BE2C (cell line): ENCODE measurements at regions not wholly inside any gene's neighbourhood (a gene's known extent, or its start where the extent isn't known, plus 50 kb on each side); places are given as distances from the start of the nearest gene placed in this dataset.

ENCODE experiments used
- DNase-seq: peaks from one replicate; pipeline ENCODE4 v3.0.0-alpha.2; 2020
- H3K27me3 ChIP-seq: fragments of 250-450 bp; sonication (Bioruptor Pico); 2 replicates; pipeline ENCODE4 v1.5.1; 2020; ENCODE audit warnings: mild to moderate bottlenecking
- H3K36me3 ChIP-seq: fragments of 250-450 bp; sonication (Bioruptor Pico); 2 replicates; pipeline ENCODE4 v1.5.1; 2020; ENCODE audit warnings: mild to moderate bottlenecking
- H3K4me1 ChIP-seq: fragments of 250-450 bp; sonication (Bioruptor Pico); 2 replicates; pipeline ENCODE4 v1.5.1; 2020
- H3K4me3 ChIP-seq: 2 replicates; pipeline ENCODE4 v1.5.1; 2011; ENCODE audit warnings: low read depth, low read length
- H3K9me3 ChIP-seq: fragments of 250-450 bp; sonication (Bioruptor Pico); 2 replicates; pipeline ENCODE4 v1.5.1; 2020
- TF ChIP-seq, protein P1 (sequence below): IDR thresholded peaks from 2 replicates; pipeline ENCODE4 v1.5.1; 2012; ENCODE audit warnings: mild to moderate bottlenecking, low read depth, low read length

GRCh38 chr13:104008075-104008474 is 941.9 kb upstream of the SLC10A2 start:
- TF ChIP-seq, protein P1, sequence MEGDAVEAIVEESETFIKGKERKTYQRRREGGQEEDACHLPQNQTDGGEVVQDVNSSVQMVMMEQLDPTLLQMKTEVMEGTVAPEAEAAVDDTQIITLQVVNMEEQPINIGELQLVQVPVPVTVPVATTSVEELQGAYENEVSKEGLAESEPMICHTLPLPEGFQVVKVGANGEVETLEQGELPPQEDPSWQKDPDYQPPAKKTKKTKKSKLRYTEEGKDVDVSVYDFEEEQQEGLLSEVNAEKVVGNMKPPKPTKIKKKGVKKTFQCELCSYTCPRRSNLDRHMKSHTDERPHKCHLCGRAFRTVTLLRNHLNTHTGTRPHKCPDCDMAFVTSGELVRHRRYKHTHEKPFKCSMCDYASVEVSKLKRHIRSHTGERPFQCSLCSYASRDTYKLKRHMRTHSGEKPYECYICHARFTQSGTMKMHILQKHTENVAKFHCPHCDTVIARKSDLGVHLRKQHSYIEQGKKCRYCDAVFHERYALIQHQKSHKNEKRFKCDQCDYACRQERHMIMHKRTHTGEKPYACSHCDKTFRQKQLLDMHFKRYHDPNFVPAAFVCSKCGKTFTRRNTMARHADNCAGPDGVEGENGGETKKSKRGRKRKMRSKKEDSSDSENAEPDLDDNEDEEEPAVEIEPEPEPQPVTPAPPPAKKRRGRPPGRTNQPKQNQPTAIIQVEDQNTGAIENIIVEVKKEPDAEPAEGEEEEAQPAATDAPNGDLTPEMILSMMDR = no peak
- Histone ChIP-seq H3K36me3 (no peaks in the 10 kb centered on the region), H3K4me1 (peaks cover 12% of the 10 kb centered on the region), H3K4me3 (peak overlapping the region; percentile 36), H3K27me3 (no peaks in the 10 kb centered on the region), H3K9me3 (no peaks in the 10 kb centered on the region)
- no peak for DNase-seq

- Histone ChIP-seq H3K27me3 (no peaks in the 10 kb centered on the region), H3K4me1 (peaks cover 16% of the 10 kb centered on the region), H3K9me3 (no peaks in the 10 kb centered on the region), H3K4me3 (peak overlapping the region; percentile 36), H3K36me3 (no peaks in the 10 kb centered on the region)
- peak; percentile 75 for DNase-seq
- TF ChIP-seq, protein P1 = no peak
These were observed 940.4 kb upstream of the SLC10A2 start for GRCh38 chr13:104006625-104007075.

DNA sequence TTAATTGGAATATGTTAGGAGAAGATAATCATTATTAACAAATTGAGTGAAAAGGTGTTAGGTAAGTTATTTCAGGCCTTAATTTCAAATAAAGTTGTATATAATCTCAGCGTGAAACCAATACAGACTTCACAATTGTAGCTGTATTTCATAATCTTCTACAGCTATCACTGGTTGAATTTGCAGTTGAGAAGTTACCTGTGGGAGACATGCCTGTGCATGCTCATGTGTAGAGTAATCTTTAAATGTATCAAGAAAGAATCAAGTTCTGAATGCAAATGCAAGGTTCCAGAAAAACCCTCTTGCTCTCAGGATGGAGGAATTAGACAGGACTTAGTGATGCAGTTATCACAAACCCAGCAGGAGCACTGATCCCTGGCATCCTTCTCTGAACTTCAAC is 938.4 kb upstream of the SLC10A2 start:
- H3K4me3 ChIP-seq = no peak overlapping the region
- H3K4me1 ChIP-seq = peaks cover 16% of the 10 kb centered on the region
- H3K9me3 ChIP-seq = no peaks in the 10 kb centered on the region
- TF ChIP-seq, protein P1 = no peak
- DNase-seq = no peak
- H3K36me3 ChIP-seq = no peaks in the 10 kb centered on the region
- no peaks in the 10 kb centered on the region for H3K27me3 ChIP-seq

DNA sequence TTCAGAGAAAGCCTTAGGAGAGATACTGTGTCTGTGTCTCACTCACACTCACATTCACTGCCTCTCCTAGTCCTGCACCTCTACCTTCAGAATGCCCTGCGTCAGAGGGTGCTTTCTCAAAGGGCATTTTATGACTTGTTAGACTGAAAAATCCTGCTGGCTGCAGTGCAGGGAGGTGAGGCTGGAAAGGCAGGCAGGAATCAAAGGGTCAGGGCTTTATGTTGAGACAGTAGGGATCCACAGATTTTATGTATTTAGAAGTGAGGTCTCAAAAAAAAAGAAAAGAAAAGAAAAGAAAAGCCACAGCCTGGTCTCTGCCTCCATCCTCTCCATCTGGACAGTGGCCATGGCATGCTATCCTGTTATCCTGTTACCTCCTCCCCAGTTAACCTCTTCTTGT is 936.0 kb upstream of the SLC10A2 start:
- no peak overlapping the region for H3K4me3 ChIP-seq
- no peaks in the 10 kb centered on the region for H3K9me3 ChIP-seq
- H3K27me3 ChIP-seq = no peaks in the 10 kb centered on the region
- no peaks in the 10 kb centered on the region for H3K36me3 ChIP-seq
- DNase-seq = no peak
- peaks cover 16% of the 10 kb centered on the region for H3K4me1 ChIP-seq
- TF ChIP-seq, protein P1 = no peak

DNA sequence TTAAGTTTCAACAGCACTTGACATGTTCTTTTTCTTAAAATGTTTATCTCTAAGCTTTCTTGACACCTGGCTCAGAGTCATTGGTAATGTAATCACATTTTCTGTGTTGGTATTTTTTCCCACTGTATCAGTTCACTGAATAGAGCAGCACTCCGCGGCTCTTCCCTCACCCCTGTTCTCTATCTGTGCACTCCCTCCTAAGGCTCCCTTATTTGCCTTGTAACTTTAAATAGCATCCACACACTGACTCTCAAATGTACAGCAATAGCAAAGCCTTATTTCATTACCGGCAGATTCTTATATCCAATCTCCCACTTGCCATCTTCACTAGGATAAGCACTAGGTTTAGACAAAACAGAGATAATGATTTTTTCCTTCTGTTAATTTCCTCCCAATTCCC is 935.5 kb upstream of the SLC10A2 start:
- H3K36me3 ChIP-seq = no peaks in the 10 kb centered on the region
- no peaks in the 10 kb centered on the region for H3K9me3 ChIP-seq
- no peak for DNase-seq
- no peaks in the 10 kb centered on the region for H3K27me3 ChIP-seq
- H3K4me3 ChIP-seq = no peak overlapping the region
- peaks cover 16% of the 10 kb centered on the region for H3K4me1 ChIP-seq
- TF ChIP-seq, protein P1 = no peak

- Histone ChIP-seq H3K27me3 (no peaks in the 10 kb centered on the region), H3K4me1 (no peaks in the 10 kb centered on the region; the same call in 1 of the 2 replicates), H3K36me3 (no peaks in the 10 kb centered on the region), H3K4me3 (no peak overlapping the region), H3K9me3 (no peaks in the 10 kb centered on the region)
- no peak for DNase-seq
- TF ChIP-seq, protein P1 = no peak
These were observed 930.5 kb upstream of the SLC10A2 start for GRCh38 chr13:103996733-103997132.
